Vagina (tissue), 2 donors: ENCODE measurements at regions not wholly inside any gene's neighbourhood (a gene's known extent, or its start where the extent isn't known, plus 50 kb on each side); places are given as distances from the start of the nearest gene placed in this dataset.

Experiments
- DNase-seq, 2 donors: peaks; one replicate each; pipeline ENCODE4 v3.0.0-alpha.2; 2017; ENCODE audit errors: extremely low spot score in 2 of 2
- H3K27ac ChIP-seq: fragments of 200-600 bp; sonication (generic); one replicate; pipeline ENCODE4 v1.5.1; 2019
- H3K27me3 ChIP-seq: fragments of 200-600 bp; sonication (generic); one replicate; pipeline ENCODE4 v1.5.1; 2019
- H3K36me3 ChIP-seq, 2 donors: fragments of 200-600 bp; sonication (generic); one replicate each; pipeline ENCODE4 v1.5.1; 2017 to 2019
- H3K4me1 ChIP-seq: fragments of 200-600 bp; sonication (generic); one replicate; pipeline ENCODE4 v1.5.1; 2019
- H3K4me3 ChIP-seq, 2 donors: fragments of 200-600 bp; sonication (generic); 1 replicate in 1 of 2; 2 replicates in 1 of 2; pipeline ENCODE4 v1.5.1; 2016 to 2019
- H3K9me3 ChIP-seq: fragments of 200-600 bp; sonication (generic); one replicate; pipeline ENCODE4 v1.5.1; 2019
- POLR2A ChIP-seq, 2 donors: fragments of 450-650 bp; IDR thresholded peaks; one replicate each; pipeline ENCODE4 v1.6.1; 2017; ENCODE audit warnings: antibody characterized with exemption in 2 of 2, mild to moderate bottlenecking in 2 of 2, moderate library complexity in 2 of 2
- POLR2AphosphoS5 ChIP-seq, 2 donors: sonication (generic); formaldehyde crosslinking; IDR thresholded peaks; one replicate each; pipeline ENCODE4 v1.9.0; 2017; ENCODE audit warnings: antibody characterized with exemption in 2 of 2, mild to moderate bottlenecking in 2 of 2, low read depth in 1 of 2; ENCODE audit not compliant: insufficient read depth in 1 of 2
- intact Hi-C: fragments of 100-400 bp; cut with DNase I; formaldehyde crosslinking; loops from one replicate; pipeline ENCODE4 v1.15.1; 2023
- TF ChIP-seq, protein P1 (sequence below), 3 experiments: fragments of 450-650 bp in 2 of 3; fragments of 200-600 bp in 1 of 3; sonication (generic) in 1 of 3; IDR thresholded peaks; one replicate each; pipeline ENCODE4 v1.5.1; 2017 to 2019; ENCODE audit warnings: antibody characterized with exemption in 3 of 3, mild to moderate bottlenecking in 2 of 3, moderate library complexity in 2 of 3

GRCh38 chr11:37040921-37041320 lies 442.9 kb upstream of the RAG2 start:
- intact Hi-C loops, result no loop called here
- TF ChIP-seq, protein P1, sequence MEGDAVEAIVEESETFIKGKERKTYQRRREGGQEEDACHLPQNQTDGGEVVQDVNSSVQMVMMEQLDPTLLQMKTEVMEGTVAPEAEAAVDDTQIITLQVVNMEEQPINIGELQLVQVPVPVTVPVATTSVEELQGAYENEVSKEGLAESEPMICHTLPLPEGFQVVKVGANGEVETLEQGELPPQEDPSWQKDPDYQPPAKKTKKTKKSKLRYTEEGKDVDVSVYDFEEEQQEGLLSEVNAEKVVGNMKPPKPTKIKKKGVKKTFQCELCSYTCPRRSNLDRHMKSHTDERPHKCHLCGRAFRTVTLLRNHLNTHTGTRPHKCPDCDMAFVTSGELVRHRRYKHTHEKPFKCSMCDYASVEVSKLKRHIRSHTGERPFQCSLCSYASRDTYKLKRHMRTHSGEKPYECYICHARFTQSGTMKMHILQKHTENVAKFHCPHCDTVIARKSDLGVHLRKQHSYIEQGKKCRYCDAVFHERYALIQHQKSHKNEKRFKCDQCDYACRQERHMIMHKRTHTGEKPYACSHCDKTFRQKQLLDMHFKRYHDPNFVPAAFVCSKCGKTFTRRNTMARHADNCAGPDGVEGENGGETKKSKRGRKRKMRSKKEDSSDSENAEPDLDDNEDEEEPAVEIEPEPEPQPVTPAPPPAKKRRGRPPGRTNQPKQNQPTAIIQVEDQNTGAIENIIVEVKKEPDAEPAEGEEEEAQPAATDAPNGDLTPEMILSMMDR (IDR thresholded peaks at IDR 0.05), result no peak
- TF ChIP-seq POLR2A (IDR thresholded peaks at IDR 0.05) (no peak), POLR2AphosphoS5 (IDR thresholded peaks at IDR 0.05; ENCODE audit: insufficient read depth in 1 of 2, low read depth in 1 of 2) (no peak)

DNA sequence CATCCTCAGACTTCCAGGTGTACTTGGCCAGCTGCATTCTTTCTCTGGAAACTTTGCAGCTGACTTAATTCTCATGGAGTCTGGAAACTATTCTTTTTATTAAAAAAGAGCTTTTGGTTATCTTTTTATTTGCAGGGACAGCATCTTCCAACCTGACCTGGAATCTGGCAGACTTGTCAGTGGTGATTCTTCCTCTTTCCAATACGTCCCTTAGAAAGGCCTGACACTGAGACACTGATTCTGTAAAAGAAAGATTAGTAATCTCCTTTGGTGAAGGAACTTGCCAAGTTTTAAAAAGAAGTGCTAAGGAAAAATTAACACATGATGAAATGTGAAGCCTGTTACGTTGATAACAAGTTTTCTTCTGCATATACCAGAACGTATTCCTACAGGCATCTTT lies 440.9 kb upstream of the RAG2 start:
- DNase-seq, result no peak
- H3K4me3 ChIP-seq, result no peak overlapping the region
- H3K4me1 ChIP-seq, result no peaks in the 10 kb centered on the region
- no peaks in the 10 kb centered on the region for H3K36me3 ChIP-seq
- no peaks in the 10 kb centered on the region for H3K9me3 ChIP-seq
- intact Hi-C loops, result no loop called here
- TF ChIP-seq, protein P1 (IDR thresholded peaks at IDR 0.05), result no peak
- TF ChIP-seq POLR2A (IDR thresholded peaks at IDR 0.05) (no peak), POLR2AphosphoS5 (IDR thresholded peaks at IDR 0.05; ENCODE audit: insufficient read depth in 1 of 2, low read depth in 1 of 2) (no peak)
- no peaks in the 10 kb centered on the region for H3K27me3 ChIP-seq
- H3K27ac ChIP-seq, result no peak overlapping the region

More at GRCh38 chr11:37040921-37041320, 442.9 kb upstream of the RAG2 start:
- H3K4me3 ChIP-seq, result no peak overlapping the region
- no peaks in the 10 kb centered on the region for H3K27me3 ChIP-seq
- no peaks in the 10 kb centered on the region for H3K9me3 ChIP-seq
- no peak for DNase-seq
- H3K4me1 ChIP-seq, result no peaks in the 10 kb centered on the region
- H3K27ac ChIP-seq, result no peak overlapping the region
- H3K36me3 ChIP-seq, result no peaks in the 10 kb centered on the region

DNA sequence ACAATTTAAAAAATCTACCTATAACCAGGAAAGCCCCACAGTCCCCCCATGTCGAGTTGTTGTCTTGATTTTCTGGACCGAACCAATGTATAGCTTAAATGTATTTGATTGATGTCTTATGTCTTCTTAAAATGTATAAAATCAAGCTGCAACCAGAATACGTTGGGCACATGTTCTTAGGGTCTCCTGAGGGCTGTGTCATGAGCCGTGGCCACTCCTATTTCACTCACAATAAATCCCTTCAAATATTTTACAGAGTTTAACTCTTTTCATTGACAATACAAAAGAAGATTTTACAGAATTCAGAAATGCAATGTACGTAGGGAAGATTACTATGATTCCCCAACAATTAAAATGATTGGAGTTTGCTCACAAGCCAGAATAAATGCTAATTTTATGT lies 428.7 kb upstream of the RAG2 start:
- DNase-seq, result no peak
- Histone ChIP-seq H3K4me1 (no peaks in the 10 kb centered on the region), H3K36me3 (no peaks in the 10 kb centered on the region), H3K9me3 (no peaks in the 10 kb centered on the region), H3K27ac (no peak overlapping the region), H3K4me3 (no peak overlapping the region), H3K27me3 (no peaks in the 10 kb centered on the region)
- TF ChIP-seq, protein P1 (IDR thresholded peaks at IDR 0.05), result no peak
- TF ChIP-seq POLR2AphosphoS5 (IDR thresholded peaks at IDR 0.05; ENCODE audit: insufficient read depth in 1 of 2, low read depth in 1 of 2) (no peak), POLR2A (IDR thresholded peaks at IDR 0.05) (no peak)
- intact Hi-C loops, result no loop called here

DNA sequence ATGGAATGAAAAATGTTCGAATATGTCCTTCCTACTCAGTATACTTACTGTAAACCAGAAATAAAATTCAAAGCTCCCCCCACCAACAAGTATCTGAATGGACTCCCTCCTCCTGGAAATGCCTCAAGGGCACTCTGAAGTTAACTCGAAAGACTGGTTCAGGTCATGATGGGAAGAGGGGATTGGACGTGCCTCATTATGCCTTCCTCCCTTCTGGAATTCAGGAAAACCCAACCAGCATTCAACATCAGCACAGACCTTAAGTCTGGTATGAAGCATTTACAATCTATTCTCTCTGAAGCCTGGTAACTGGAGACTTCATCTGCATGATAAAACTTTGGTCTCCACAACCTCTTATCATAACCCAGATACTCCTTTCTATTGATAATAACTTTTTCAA lies 428.3 kb upstream of the RAG2 start:
- no peak for DNase-seq
- intact Hi-C loops, result no loop called here
- Histone ChIP-seq H3K36me3 (no peaks in the 10 kb centered on the region), H3K4me3 (no peak overlapping the region), H3K9me3 (no peaks in the 10 kb centered on the region), H3K27me3 (no peaks in the 10 kb centered on the region), H3K4me1 (no peaks in the 10 kb centered on the region), H3K27ac (no peak overlapping the region)
- TF ChIP-seq, protein P1 (IDR thresholded peaks at IDR 0.05), result no peak
- no peak for TF ChIP-seq POLR2AphosphoS5 (IDR thresholded peaks at IDR 0.05; ENCODE audit: insufficient read depth in 1 of 2, low read depth in 1 of 2)

DNA sequence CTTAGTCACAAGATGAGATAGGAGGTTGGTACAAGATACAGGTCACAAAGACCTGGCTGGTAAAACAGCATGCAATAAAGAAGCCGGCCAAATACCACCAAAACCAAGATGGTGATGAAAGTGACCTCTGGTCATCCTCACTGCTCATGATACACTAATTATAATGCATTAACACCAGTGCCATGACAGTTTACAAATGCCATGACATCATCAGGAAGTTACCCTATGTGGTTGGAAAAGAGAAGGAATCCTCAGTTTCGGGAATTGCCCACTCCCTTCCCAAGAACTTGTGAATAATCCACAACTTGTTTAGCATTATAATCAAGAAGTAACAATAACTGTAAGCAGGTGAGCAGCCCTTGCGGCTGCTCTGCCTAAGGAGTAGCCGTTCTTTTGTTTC lies 408.5 kb upstream of the RAG2 start:
- TF ChIP-seq, protein P1 (IDR thresholded peaks at IDR 0.05), result no peak
- TF ChIP-seq POLR2A (IDR thresholded peaks at IDR 0.05) (no peak), POLR2AphosphoS5 (IDR thresholded peaks at IDR 0.05; ENCODE audit: insufficient read depth in 1 of 2, low read depth in 1 of 2) (no peak)
- DNase-seq, result no peak
- H3K36me3 ChIP-seq, result no peaks in the 10 kb centered on the region
- no peak overlapping the region for H3K4me3 ChIP-seq
- H3K27ac ChIP-seq, result no peak overlapping the region
- H3K27me3 ChIP-seq, result no peaks in the 10 kb centered on the region
- H3K9me3 ChIP-seq, result no peaks in the 10 kb centered on the region
- intact Hi-C loops, result no loop called here
- no peaks in the 10 kb centered on the region for H3K4me1 ChIP-seq
